GM18870 (cell line): ENCODE measurements at regions not wholly inside any gene's neighbourhood (a gene's known extent, or its start where the extent isn't known, plus 50 kb on each side); places are given as distances from the start of the nearest gene placed in this dataset.
"Not testable (repeated sequence)": the region's sequence is repeated elsewhere in the genome, so short reads cannot be mapped to it uniquely, and the experiment has no call there.

ENCODE experiments used
- ATAC-seq: cut with Tn5 transposase; IDR thresholded peaks from one replicate; pipeline ENCODE4 v1.9.1; 2021; ENCODE audit warnings: moderate library complexity; ENCODE audit not compliant: unreplicated experiment

DNA sequence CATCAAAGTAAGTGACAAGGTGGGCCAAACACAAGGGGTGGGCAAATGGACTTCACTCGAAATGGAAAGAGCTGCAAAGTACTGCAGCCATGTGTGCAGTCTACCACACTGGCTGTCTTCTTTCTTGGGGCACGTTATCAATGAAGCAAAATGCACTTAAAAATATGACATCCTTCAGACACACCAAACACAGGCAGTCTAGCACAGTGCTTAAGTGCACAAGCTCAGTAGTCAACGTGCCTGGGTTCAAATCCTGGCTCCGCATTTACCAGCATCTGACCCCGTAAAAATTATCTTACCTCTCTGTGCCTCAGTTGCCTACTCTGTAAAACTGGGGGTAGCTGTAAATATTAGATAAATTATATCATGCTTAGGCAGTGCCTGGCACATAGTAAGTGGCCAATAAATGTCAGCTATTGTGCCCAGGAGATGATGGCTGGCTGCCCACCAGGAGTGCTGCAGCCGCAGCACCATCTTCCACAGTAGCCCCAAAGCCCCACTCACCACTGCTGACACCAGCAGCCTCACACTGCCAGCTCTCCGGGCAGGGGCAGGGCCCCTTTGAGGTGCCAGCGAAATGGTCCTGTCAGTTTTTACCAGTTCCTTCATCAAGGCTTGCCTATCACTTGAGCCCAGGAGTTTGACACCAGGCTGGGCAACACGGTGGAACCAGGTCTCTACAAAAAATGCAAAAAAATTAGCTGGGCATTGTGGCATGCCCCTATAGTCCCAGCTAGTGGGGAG is 121.8 kb upstream of the SLC1A4 start:
- no peak for ATAC-seq

DNA sequence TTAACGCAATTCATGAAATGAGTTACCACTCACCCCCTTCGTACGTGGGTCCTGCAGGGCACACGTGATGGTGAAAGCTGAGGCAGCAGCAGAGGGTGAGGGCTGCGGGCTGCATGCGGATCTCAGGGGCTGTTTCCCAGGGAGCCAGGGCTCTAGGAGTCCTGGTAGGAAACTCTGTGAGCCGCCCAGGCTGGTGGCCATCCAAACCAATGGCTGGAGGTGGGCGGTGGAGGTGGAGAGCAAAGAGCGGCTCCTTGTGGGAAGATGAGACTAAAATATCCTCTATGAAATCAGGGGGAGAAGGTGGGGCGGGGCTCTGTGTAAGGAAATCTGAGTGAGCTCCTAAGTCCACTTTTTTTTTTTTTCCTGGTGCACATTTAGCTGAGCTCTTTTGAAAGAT is 120.1 kb upstream of the SLC1A4 start:
- no peak for ATAC-seq

DNA sequence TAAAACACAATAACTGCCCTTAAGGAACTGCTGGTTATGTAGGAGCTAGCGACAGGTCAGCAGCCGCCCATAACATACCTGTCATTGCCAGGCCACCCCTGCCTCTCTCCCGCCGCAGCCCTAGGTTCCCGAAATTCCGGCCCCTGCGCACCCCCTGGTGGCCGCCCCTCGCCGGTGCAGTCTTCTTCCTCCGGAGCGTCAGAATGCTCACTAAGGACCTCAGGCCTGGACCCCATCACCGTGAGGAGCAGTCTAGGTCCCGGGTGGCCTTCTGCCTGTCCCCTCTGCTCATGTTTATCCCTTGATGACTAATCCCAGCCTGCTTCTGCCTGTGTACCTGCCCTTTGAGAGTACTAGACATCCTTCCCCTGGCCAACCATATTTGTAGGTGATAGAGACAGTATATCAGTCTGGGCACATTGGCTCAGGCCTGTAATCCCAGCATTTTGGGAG is 115.7 kb upstream of the SLC1A4 start:
- peak; percentile 77 for ATAC-seq

DNA sequence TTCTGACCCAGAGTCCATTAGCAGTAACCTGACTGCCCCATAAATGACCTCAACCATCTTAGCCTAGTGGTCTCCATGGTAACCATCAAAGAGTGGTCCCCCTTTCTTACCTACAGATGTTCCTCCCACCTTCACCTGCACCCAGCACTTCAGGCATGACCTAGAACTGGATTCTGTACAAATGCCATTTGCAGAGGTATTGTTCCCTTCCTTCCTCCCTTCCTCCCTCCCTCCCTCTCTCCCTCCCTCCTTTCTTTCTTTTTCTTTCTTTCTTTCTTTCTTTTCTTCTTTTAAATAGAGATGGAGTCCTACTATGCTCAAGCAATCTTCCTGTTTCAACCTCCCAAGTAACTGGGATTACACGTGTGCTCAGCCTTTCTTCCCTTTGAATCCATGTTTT is 114.6 kb upstream of the SLC1A4 start:
- ATAC-seq, result no peak

DNA sequence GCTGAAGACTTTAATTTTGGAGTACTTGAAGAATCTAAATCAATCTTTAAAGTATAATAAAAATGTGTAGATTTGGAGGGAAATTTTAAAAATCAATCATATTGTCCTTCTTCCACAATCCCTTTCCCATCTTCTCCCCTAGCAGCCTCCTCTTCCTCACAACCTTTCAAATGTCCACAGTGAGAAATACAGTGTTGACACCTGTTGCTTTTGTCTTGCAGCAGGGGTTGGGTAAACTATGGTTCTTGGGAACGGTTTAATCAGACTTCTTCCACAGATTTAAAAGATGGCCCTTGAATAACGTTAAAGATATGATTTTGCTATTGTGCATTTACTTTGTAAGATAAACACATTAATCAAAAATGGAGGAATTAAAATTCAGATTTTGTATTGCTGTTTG is 113.8 kb upstream of the SLC1A4 start:
- ATAC-seq, result no peak

DNA sequence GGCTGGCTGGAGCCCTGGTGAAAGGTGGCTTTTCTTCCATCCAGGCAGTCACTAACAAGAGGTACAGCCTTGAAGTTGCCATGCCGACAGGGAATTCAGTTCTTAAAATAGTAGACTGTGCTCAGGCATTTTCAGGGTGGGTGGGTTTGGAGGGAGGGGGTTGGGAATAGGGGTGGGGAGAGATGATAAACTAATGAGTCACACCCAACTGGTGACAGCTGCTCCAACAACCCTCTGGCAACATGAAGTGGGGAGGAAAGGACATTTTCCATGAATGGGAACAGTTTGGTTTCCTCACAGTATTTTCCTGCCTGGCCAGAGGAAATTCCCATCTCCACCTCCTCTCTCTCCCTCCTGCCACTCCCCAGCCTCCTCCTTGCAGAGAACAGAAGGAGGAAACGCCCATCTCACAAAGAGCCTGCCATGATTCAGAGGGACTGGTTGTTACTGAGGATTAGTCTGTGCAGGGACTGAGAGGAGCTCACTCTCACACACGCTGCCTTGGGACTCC is 113.0 kb upstream of the SLC1A4 start:
- no peak for ATAC-seq

DNA sequence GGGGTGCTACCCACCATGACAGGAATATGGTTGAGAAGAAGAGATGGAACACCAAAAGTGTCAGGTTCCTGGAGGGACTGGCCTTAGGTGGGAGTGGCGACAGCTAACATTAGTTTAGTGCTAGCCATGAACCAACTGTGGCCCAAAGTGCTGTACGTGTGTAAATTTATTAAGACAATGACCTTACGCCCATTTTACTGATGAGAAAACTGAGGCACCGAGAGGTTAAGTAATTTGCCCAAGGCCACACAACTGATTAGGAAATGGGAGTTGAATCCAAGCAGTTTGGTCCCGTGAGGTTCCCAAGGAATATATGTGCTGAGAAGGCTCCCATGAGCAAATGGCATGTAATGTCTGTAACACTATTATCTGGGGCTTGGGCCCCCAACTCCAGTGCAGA is 109.5 kb upstream of the SLC1A4 start:
- no peak for ATAC-seq

DNA sequence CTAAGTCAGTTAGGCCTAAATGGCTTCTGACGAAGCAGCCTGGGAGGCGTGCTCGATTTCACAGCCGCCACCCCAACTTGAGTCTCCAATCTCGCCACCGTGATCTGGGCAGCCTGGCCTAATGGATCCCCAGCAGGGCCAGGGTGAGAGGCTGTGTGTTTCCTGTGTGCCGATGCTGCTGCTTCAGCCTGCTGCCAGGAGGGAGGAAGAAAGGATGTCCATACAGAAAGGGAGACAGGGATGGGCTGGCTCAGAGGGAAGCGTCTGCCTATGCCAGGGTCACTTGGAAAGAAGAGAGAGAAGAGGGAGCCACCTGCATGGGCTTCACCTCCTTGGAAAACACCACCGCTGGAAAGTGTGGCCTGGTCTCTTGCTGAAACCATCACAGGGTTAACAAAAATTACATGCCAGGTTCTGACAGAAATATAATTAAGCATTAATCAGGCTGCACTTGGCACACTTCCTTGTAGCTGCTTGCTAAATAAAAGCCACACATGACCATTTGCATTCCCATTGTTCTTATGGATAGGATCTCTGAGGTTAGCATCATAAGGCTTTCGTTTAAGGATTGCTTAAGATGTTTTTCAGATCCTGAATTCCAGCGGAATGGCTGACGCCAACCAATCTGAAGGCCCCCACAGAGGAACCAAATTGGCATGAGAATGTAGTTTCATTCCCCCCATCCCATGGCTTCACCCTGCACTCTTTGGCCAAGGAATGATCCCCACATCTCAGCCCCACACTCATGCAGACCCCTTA is 108.8 kb upstream of the SLC1A4 start:
- no peak for ATAC-seq

DNA sequence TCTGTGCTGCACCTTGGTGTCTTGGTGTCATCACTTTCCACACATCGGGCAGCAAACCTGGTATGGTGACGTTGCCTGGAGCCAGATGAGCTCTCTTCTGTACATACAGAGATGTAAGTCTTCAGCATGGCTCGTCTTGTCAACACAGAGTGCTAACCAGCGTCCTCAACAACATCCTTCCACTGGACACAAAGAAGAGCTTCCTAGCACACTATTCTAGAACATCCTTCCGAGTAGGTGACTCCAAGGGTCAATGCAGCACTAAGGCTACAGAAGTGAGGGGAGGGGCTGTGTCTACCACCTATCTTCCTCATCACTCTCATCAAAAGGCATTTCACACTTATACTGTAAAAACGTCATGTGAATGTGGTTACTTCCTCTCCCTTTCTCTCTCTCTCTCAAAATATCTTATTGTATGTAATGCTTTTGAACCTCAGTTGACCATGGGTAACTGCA is 108.1 kb upstream of the SLC1A4 start:
- ATAC-seq, result no peak

DNA sequence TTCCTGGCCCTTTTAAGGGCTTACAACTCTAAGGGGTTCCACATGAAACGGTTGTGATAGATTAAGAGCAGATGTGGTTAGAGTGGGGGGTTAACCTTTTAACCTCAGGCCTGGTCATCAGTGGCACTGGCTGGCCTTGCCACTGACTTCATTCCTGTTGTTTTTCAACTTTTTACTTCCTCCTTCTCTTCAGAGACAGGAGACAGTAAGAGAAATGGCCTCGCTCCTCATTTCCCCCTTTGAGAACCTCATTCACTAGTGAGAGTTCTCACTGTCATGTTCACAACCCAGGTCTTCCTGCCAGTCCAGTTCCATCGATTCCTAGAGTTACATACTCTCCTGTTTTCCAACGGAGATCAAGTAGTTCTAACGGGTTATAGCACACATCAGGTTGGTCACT is 101.6 kb upstream of the SLC1A4 start:
- ATAC-seq, result no peak

DNA sequence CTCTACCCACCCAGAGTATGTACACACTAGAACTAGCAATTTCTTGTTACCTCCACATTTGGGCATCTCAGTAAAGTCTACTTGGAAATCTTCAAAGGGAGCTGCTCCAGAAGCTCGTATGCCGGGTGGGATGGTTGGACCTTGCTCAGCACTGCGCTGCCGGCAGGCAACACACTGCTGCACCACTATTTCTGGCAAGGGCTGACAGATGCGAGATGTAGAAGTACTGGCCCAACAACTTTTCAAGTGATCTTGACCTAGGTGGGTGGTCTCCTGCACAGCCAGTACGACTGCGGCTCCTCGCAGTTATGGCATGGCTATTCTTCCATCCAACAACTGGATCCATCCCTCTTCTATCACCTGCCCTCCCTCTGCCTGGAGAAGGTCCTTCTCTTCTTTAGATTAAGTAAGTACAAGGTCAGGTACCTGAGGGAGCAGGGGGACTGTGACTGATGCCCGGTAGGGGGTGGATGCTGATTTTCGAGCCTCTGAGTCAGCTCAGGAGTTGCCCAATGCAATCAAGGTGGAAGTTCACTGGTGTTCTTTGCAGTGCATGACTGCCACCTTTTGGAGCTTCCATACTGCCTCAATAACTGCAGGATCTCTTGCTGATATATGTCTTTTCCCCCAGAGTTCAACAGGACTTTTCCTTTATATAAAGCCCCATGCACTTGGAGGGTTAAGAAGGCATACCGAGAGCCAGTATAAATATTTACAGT is 100.4 kb upstream of the SLC1A4 start:
- no peak for ATAC-seq

DNA sequence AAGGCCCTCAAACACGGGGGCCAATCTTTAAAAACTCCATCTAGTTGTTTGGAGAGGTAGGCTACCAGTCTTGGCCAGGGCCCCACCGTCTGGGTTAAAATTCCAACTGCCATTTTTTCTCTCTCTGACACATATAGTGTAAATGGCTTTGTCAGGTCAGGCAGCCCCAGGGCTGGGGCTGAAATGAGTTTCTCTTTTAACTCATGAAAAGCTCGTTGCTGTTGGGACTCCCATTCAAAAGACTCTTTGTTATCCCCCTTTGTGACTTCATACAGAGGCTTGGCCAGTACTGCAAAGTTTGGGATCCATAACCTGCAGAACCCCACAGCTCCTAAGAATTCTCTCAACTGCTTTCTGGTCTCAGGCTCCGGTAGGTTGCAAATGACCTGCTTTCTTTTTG is 99.4 kb upstream of the SLC1A4 start:
- no peak for ATAC-seq

DNA sequence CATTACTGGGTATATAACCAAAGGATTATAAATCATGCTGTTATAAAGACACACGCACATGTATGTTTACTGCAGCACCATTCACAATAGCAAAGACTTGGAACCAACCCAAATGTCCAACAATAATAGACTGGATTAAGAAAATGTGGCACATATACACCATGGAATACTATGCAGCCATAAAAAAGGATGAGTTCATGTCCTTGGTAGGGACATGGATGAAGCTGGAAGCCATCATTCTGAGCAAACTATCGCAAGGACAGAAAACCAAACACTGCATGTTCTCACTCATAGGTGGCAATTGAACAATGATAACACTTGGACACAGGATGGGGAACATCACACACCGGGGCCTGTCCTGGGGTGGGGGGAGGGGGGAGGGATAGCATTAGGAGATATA is 92.6 kb upstream of the SLC1A4 start:
- not testable (repeated sequence) for ATAC-seq

DNA sequence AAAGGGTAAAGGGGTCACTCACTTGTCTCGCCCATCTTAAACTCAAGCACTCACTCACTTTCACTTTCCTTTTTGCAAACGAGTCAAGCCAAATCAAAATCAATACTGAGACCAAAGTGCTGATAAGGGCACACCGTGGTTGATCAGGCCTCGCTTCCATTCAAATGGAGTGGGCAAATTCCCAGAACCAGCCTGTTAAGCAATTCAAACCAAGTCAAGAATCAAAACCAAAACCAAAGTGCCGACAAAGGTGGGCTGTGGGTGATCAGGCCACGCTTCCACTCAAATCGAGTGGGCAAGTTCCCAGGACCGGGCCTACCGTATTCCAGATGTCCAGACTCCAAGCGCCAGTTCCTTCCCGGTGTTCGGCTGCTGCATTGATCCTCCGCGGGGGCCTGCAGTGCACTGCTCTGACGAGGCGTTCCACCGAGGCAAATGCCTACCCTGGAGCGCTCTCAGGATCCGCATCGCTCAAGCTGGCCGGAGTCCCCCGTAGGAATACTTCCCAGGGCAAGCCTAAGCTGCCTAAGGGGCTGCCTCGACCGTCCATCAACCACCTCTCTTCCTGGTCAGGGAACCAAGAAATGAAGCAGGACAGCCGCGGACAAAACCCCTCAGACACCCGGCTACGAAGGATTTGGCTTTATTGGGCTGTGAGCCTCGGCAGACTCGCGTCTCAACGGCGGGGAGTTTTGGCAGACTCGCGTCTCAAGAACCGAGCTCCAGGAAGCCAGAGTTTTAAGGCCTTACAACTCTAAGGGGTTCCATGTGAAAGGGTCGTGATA is 89.9 kb upstream of the SLC1A4 start:
- no peak for ATAC-seq

DNA sequence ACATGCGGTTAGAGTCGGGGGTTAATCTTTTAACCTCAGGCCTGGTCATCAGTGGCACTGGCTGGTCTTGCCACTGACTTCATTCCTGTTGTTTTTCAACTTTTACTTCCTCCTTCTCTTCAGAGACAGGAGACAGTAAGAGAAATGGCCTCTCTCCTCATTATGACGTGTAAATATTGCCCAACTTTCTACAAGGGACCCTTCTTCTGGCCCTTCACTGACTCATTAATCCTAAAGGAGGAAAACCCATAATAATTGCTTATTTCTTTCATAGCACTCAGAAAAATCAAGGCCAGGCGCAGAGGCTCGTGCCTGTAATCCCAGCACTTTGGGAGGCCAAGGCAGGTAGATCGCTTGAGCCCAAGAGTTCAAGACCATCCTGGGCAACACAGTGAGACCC is 89.3 kb upstream of the SLC1A4 start:
- not testable (repeated sequence) for ATAC-seq

DNA sequence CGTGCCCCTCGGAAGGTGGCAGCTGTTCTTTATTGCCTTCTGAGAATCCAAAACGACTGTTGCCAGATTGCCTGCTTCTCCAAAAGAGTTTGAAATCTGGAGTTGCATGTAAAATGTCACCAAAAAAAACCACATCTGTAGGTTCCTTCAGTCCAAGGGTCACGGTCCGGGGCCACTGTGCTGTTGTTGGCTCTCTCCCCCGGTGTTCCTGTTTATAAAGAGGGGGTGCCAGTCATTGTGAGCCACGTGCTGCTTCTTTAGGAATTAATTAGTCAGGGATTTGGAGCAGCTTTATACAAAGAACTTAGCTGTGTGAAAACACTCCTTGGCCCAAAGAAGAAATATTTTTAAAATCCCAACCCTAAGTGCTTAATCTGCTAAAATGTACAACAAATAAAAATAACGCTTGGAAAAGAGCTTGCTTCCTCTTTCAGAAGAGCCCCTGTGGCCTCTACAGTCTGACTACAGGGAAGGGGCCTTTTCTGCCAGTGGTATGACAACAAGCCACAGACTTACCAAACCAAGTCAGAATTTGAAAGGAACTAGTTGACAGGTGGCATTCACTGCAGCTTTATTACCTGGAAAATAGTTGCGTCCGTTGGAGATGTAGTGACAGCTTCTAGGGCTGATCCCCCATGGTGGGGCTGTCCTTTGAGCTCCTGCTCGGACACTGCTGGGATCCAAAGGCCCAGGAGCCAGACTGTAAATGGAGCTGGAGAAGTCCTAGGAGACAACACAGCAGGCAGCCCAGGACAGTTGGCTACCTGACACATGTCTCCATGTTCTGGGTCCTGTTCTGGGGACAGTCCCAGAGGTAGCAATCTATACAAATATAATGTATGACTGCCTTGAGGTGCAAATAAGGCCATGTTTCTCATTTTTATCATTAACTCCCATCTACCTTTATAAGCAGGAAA is 84.5 kb upstream of the SLC1A4 start:
- ATAC-seq, result no peak

DNA sequence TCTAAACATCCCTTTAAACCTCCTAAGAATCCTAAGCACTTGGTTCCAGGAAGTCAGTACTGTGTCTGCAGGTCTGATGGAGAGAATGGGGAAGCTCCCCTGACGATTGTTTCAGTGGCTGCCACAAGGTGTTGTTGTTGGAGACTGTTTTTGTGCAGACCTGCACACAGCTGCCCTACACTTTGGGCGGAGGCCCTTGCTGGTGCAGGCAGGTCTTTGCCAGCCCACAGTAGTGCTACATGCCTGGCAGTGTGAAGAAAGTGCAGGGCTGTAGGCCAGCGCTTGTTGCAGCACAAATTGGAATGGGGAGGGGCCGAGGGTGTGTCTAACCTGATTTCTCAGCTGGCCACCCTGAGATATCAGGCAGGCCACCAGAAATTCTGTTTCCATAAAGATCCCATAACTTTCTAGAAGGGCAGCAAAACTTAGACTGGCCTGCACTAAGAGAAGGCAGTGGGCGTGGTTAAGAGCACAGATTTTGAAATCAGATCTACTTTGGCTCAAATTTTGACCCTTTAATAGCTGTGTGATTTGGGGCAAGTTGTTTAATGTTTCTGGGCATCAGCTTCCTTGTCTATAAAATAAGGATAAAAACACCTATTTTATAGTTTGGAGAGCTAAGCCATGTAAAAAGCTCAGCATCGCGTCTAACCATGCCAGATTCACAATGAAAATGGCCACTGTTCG is 83.7 kb upstream of the SLC1A4 start:
- no peak for ATAC-seq

DNA sequence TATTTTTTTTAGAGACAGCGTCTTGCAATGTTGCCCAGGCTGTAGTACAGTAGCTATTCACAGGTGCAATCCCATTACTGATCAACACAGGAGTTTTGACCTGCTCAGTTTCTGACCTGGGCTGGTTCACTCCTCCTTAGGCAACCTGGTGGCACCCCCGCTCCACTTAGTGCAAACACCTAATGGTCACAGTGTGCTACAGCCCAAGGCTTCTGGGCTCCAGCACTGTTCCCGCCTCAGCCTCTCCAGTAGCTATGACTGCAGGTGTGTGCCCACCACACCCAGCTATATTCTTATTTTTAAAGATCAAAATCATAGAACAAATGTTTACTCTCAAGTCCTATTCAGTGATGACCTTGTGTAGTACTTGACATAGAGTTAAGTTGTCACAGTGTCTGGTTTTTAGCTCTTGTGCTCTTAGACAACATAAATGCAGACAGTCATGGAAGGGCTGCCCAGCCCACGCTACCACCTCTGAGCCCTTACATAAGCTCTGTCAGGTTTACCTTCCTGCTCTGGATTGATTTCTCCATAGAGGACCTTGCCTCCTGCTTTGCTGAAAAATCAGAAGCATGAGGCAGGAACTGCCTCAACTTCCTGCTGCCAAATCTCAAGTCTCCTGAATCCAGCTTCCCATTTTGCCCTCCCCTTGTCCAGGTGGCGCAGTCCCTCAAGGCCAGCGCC is 82.2 kb upstream of the SLC1A4 start:
- no peak for ATAC-seq

DNA sequence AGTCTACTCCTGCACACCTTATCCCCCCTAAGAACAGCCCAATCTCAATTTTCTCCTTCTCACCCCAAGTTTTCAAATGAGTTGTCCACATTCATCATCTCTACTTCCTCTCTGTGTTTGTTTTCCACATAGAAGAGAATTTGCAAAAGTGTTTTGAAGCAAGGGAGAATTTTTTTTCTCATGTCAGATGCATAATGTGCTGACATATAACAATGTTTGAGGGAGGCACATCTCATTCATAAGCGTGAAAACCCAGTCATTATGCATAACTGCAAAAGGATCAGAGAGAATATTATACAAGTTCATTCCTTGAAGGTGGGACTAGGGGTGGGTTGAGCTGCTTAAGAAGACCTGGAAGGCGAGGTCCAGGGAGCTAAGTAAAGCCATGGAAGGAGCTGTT is 80.8 kb upstream of the SLC1A4 start:
- ATAC-seq, result no peak
